Body of pancreas (tissue), 4 donors: ENCODE measurements at regions not wholly inside any gene's neighbourhood (a gene's known extent, or its start where the extent isn't known, plus 50 kb on each side); places are given as distances from the start of the nearest gene placed in this dataset.

Experiments used
- POLR2A ChIP-seq, 3 donors: fragments of 450-650 bp; IDR thresholded peaks; one replicate each; pipeline ENCODE4 v1.6.1; 2016; ENCODE audit warnings: antibody characterized with exemption in 3 of 3, mild to moderate bottlenecking in 2 of 3
- TF ChIP-seq, protein P1 (sequence below), 7 experiments: fragments of 450-650 bp in 4 of 7; fragments of 200-600 bp in 3 of 7; sonication (generic) in 3 of 7; IDR thresholded peaks; one replicate each; pipeline ENCODE4 v1.5.1; 2016 to 2019; ENCODE audit warnings: antibody characterized with exemption in 7 of 7

DNA sequence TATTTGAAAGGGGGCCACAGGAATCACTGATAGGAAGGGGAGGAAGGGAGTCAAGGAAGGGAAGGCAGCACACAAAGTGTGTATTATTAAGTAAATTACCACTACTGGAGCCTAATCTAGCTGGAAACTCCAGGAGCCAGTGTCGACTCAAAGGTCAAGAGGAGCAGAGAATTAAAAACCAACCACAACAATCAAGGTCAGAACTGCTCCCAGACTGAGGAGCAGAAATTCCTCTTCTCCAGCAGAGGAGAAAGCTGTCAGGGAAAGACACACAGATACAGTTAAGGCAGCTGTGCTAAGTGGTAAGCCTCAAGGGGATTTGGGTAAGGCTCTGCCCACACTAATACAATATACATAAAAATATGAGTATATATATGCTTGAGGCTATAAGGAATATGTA lies 87.5 kb upstream of the PTPN13 start:
- TF ChIP-seq, protein P1, sequence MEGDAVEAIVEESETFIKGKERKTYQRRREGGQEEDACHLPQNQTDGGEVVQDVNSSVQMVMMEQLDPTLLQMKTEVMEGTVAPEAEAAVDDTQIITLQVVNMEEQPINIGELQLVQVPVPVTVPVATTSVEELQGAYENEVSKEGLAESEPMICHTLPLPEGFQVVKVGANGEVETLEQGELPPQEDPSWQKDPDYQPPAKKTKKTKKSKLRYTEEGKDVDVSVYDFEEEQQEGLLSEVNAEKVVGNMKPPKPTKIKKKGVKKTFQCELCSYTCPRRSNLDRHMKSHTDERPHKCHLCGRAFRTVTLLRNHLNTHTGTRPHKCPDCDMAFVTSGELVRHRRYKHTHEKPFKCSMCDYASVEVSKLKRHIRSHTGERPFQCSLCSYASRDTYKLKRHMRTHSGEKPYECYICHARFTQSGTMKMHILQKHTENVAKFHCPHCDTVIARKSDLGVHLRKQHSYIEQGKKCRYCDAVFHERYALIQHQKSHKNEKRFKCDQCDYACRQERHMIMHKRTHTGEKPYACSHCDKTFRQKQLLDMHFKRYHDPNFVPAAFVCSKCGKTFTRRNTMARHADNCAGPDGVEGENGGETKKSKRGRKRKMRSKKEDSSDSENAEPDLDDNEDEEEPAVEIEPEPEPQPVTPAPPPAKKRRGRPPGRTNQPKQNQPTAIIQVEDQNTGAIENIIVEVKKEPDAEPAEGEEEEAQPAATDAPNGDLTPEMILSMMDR (IDR thresholded peaks at IDR 0.05), result no peak
- no peak for TF ChIP-seq POLR2A (IDR thresholded peaks at IDR 0.05)
